ENCODE measurements at regions not wholly inside any gene's neighbourhood (a gene's known extent, or its start where the extent isn't known, plus 50 kb on each side); places are given as distances from the start of the nearest gene placed in this dataset.

GRCh38 chr10:30248728-30249127, 100.3 kb downstream of the MTPAP start:
- POLR2A ChIA-PET: interaction anchor here (0.7 kb wide), 2 partner anchors 190 to 353 kb away, joined by 4 to 7 read pairs; no protein-coding TSS in a partner anchor
- TF ChIP-seq ZNF837 (tag by site-specific recombination; IDR thresholded peaks at IDR 0.05): no peak
- TF ChIP-seq EGR2 (tag by site-specific recombination; IDR thresholded peaks at IDR 0.05; ENCODE audit: low read depth): no peak
- no peak for TF ChIP-seq SETDB1 (IDR thresholded peaks at IDR 0.05; ENCODE audit: insufficient read length, low read length)
- TF ChIP-seq ZNF366 (tag by site-specific recombination; conservative IDR thresholded peaks at IDR 0.05): no peak
- no peak for TF ChIP-seq GLIS2 (tag by site-specific recombination; IDR thresholded peaks at IDR 0.05)
- TF ChIP-seq, protein P1, sequence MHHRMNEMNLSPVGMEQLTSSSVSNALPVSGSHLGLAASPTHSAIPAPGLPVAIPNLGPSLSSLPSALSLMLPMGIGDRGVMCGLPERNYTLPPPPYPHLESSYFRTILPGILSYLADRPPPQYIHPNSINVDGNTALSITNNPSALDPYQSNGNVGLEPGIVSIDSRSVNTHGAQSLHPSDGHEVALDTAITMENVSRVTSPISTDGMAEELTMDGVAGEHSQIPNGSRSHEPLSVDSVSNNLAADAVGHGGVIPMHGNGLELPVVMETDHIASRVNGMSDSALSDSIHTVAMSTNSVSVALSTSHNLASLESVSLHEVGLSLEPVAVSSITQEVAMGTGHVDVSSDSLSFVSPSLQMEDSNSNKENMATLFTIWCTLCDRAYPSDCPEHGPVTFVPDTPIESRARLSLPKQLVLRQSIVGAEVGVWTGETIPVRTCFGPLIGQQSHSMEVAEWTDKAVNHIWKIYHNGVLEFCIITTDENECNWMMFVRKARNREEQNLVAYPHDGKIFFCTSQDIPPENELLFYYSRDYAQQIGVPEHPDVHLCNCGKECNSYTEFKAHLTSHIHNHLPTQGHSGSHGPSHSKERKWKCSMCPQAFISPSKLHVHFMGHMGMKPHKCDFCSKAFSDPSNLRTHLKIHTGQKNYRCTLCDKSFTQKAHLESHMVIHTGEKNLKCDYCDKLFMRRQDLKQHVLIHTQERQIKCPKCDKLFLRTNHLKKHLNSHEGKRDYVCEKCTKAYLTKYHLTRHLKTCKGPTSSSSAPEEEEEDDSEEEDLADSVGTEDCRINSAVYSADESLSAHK (tag by site-specific recombination; IDR thresholded peaks at IDR 0.05): no peak
- no peak for TF ChIP-seq ZNF777 (tag by site-specific recombination; IDR thresholded peaks at IDR 0.05; ENCODE audit: borderline replicate concordance)
- TF ChIP-seq ZNF24 (tag by site-specific recombination; IDR thresholded peaks at IDR 0.05): no peak
- TF ChIP-seq ZNF239 (tag by site-specific recombination; IDR thresholded peaks at IDR 0.05): no peak
- TF ChIP-seq ZSCAN23 (tag by site-specific recombination; IDR thresholded peaks at IDR 0.05): no peak
- TF ChIP-seq REST (tag by site-specific recombination; IDR thresholded peaks at IDR 0.05): no peak
- TF ChIP-seq OSR2 (tag by site-specific recombination; IDR thresholded peaks at IDR 0.05): no peak
- no peak for TF ChIP-seq ZNF571 (tag by site-specific recombination; IDR thresholded peaks at IDR 0.05)
- TF ChIP-seq ZNF701 (tag by site-specific recombination; IDR thresholded peaks at IDR 0.05): no peak
- no peak for TF ChIP-seq ZXDB (tag by site-specific recombination; IDR thresholded peaks at IDR 0.05)
- no peak for TF ChIP-seq HOXC10 (CRISPR knock-in tag; IDR thresholded peaks at IDR 0.05)
- no peaks in the 10 kb centered on the region for H3K36me3 ChIP-seq (ENCODE audit: control insufficient read depth in 2 of 2, insufficient read depth in 1 of 2, low read length in 2 of 2)
- no peaks in the 10 kb centered on the region for H3K9me3 ChIP-seq (ENCODE audit: control insufficient read depth, insufficient read depth, low read depth, low read length)
- CTCF ChIA-PET: interaction anchor here (0.6 kb wide), 1 partner anchor 338 kb away, joined by 4 read pairs; no protein-coding TSS in a partner anchor
- H3K4me3 ChIP-seq (ENCODE audit: low read depth, low read length): no peak overlapping the region
- H3K27ac ChIP-seq (ENCODE audit: extremely low read depth, low read depth, low read length): no peak overlapping the region
- H3K4me1 ChIP-seq (ENCODE audit: control insufficient read depth, insufficient read depth, low read length): no peaks in the 10 kb centered on the region

GRCh38 chr10:30247704-30248103, 101.4 kb downstream of the MTPAP start:
- no peaks in the 10 kb centered on the region for H3K36me3 ChIP-seq (ENCODE audit: control insufficient read depth in 2 of 2, insufficient read depth in 1 of 2, low read length in 2 of 2)
- ChIA-PET CTCF (interaction anchor here (0.6 to 1.0 kb wide), 2 partner anchors 9 to 249 kb away, joined by 3 read pairs; no protein-coding TSS in a partner anchor), POLR2A (no interaction called here)
- H3K9me3 ChIP-seq (ENCODE audit: control insufficient read depth, insufficient read depth, low read depth, low read length): no peaks in the 10 kb centered on the region
- no peaks in the 10 kb centered on the region for H3K4me1 ChIP-seq (ENCODE audit: control insufficient read depth, insufficient read depth, low read length)
- H3K4me3 ChIP-seq (ENCODE audit: low read depth, low read length): no peak overlapping the region
- H3K27ac ChIP-seq (ENCODE audit: extremely low read depth, low read depth, low read length): no peak overlapping the region
- TF ChIP-seq PRDM10 (tag by site-specific recombination; IDR thresholded peaks at IDR 0.05): no peak
- TF ChIP-seq SCRT1 (tag by site-specific recombination; IDR thresholded peaks at IDR 0.05; ENCODE audit: borderline replicate concordance): no peak
- TF ChIP-seq ZNF521 (tag by site-specific recombination; IDR thresholded peaks at IDR 0.05): no peak
- no peak for TF ChIP-seq ZNF19 (tag by site-specific recombination; IDR thresholded peaks at IDR 0.05; ENCODE audit: low read depth)
- no peak for TF ChIP-seq ZNF529 (tag by site-specific recombination; IDR thresholded peaks at IDR 0.05; ENCODE audit: insufficient replicate concordance)
- TF ChIP-seq ZNF354C (tag by site-specific recombination; IDR thresholded peaks at IDR 0.05; ENCODE audit: borderline replicate concordance, low read depth): no peak
- TF ChIP-seq ZNF274 (IDR thresholded peaks at IDR 0.05; ENCODE audit: low read length): no peak
- TF ChIP-seq ZNF274 (tag by site-specific recombination; IDR thresholded peaks at IDR 0.05; ENCODE audit: borderline replicate concordance): no peak

All from HEK293 (cell line).